ENCODE measurements at regions not wholly inside any gene's neighbourhood (a gene's known extent, or its start where the extent isn't known, plus 50 kb on each side); places are given as distances from the start of the nearest gene placed in this dataset.

DNA sequence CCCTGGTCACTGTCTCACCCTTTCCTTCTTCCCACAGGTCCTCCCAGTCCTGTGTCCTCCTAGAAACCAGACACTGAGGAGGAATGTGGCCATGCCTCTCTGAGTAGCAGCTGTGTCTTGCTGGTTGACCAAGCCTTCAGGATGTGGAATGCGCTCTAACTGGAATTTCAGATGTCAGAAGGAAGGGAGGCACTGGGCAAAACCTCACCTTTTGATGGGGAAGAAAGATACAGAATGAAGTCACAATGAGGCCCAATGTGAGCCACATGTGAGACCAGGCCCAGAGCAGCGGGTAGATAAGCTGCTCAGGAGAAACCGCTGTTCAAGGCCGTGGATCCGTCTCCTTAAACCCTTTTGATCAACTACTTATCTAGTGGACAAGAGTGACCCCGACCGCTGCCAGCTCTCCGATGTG is 54.8 kb upstream of the ECHDC3 start:
- no peak for TF ChIP-seq CTCF (IDR thresholded peaks at IDR 0.05; ENCODE audit: low read depth, low read length, missing input control)
- no peak for TF ChIP-seq RAD21 (IDR thresholded peaks at IDR 0.05)
- TF ChIP-seq TAF1 (conservative IDR thresholded peaks at IDR 0.05) = no peak
- TF ChIP-seq, protein P1, sequence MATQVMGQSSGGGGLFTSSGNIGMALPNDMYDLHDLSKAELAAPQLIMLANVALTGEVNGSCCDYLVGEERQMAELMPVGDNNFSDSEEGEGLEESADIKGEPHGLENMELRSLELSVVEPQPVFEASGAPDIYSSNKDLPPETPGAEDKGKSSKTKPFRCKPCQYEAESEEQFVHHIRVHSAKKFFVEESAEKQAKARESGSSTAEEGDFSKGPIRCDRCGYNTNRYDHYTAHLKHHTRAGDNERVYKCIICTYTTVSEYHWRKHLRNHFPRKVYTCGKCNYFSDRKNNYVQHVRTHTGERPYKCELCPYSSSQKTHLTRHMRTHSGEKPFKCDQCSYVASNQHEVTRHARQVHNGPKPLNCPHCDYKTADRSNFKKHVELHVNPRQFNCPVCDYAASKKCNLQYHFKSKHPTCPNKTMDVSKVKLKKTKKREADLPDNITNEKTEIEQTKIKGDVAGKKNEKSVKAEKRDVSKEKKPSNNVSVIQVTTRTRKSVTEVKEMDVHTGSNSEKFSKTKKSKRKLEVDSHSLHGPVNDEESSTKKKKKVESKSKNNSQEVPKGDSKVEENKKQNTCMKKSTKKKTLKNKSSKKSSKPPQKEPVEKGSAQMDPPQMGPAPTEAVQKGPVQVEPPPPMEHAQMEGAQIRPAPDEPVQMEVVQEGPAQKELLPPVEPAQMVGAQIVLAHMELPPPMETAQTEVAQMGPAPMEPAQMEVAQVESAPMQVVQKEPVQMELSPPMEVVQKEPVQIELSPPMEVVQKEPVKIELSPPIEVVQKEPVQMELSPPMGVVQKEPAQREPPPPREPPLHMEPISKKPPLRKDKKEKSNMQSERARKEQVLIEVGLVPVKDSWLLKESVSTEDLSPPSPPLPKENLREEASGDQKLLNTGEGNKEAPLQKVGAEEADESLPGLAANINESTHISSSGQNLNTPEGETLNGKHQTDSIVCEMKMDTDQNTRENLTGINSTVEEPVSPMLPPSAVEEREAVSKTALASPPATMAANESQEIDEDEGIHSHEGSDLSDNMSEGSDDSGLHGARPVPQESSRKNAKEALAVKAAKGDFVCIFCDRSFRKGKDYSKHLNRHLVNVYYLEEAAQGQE (IDR thresholded peaks at IDR 0.05) = no peak
- TF ChIP-seq ZBTB33 (IDR thresholded peaks at IDR 0.05) = no peak
